ENCODE measurements at regions not wholly inside any gene's neighbourhood (a gene's known extent, or its start where the extent isn't known, plus 50 kb on each side); places are given as distances from the start of the nearest gene placed in this dataset.

DNA sequence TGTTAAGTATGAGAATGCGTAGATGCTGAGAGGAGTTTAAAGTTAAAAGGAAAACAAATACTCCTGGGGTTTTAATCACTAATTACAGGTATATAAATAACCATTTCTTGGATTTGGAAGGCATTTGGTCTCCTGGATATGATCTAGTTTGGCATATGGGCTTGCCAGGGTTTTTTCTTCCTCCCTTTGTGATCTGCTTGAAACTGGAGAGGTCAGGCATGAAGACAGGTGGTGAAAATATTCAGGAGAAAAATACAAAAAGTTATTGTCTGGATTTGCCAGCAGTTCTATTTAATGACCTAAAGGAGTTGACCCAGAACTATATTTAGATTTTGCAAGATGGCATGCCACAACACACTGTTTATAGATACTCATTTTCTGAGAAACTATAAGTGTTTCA is 136.3 kb downstream of the DIPK2A start:
- TF ChIP-seq, protein P1, sequence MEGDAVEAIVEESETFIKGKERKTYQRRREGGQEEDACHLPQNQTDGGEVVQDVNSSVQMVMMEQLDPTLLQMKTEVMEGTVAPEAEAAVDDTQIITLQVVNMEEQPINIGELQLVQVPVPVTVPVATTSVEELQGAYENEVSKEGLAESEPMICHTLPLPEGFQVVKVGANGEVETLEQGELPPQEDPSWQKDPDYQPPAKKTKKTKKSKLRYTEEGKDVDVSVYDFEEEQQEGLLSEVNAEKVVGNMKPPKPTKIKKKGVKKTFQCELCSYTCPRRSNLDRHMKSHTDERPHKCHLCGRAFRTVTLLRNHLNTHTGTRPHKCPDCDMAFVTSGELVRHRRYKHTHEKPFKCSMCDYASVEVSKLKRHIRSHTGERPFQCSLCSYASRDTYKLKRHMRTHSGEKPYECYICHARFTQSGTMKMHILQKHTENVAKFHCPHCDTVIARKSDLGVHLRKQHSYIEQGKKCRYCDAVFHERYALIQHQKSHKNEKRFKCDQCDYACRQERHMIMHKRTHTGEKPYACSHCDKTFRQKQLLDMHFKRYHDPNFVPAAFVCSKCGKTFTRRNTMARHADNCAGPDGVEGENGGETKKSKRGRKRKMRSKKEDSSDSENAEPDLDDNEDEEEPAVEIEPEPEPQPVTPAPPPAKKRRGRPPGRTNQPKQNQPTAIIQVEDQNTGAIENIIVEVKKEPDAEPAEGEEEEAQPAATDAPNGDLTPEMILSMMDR (IDR thresholded peaks at IDR 0.05; ENCODE audit: low read depth, low read length, missing input control) = no peak
- TF ChIP-seq TAF1 (conservative IDR thresholded peaks at IDR 0.05) (no peak), REST (IDR thresholded peaks at IDR 0.05) (no peak), GABPA (IDR thresholded peaks at IDR 0.05 in 1 of 2, conservative IDR thresholded peaks at IDR 0.05 in 1 of 2) (no peak), FOXA1 (IDR thresholded peaks at IDR 0.05) (no peak), YY1 (IDR thresholded peaks at IDR 0.05) (no peak), RAD21 (IDR thresholded peaks at IDR 0.05) (no peak), EGR1 (IDR thresholded peaks at IDR 0.05; ENCODE audit: low read depth in 2 of 2) (no peak), RXRA (IDR thresholded peaks at IDR 0.05) (no peak)
- TF ChIP-seq, protein P2, sequence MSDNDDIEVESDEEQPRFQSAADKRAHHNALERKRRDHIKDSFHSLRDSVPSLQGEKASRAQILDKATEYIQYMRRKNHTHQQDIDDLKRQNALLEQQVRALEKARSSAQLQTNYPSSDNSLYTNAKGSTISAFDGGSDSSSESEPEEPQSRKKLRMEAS (IDR thresholded peaks at IDR 0.05) = no peak
- TF ChIP-seq, protein P3, sequence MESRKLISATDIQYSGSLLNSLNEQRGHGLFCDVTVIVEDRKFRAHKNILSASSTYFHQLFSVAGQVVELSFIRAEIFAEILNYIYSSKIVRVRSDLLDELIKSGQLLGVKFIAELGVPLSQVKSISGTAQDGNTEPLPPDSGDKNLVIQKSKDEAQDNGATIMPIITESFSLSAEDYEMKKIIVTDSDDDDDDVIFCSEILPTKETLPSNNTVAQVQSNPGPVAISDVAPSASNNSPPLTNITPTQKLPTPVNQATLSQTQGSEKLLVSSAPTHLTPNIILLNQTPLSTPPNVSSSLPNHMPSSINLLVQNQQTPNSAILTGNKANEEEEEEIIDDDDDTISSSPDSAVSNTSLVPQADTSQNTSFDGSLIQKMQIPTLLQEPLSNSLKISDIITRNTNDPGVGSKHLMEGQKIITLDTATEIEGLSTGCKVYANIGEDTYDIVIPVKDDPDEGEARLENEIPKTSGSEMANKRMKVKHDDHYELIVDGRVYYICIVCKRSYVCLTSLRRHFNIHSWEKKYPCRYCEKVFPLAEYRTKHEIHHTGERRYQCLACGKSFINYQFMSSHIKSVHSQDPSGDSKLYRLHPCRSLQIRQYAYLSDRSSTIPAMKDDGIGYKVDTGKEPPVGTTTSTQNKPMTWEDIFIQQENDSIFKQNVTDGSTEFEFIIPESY (IDR thresholded peaks at IDR 0.05) = no peak
